Body of pancreas (tissue), 4 donors: ENCODE measurements at regions not wholly inside any gene's neighbourhood (a gene's known extent, or its start where the extent isn't known, plus 50 kb on each side); places are given as distances from the start of the nearest gene placed in this dataset.

Source experiments
- ATAC-seq: fragments of 150-250 bp; one replicate; pipeline ENCODE4 v1.9.1; 2016
- DNase-seq, 4 donors: peaks; one replicate each; pipeline ENCODE4 v3.0.0-alpha.2; 2019
- H3K27ac ChIP-seq, 4 donors: fragments of 200-600 bp; sonication (generic); 1 replicate in 3 of 4; 2 replicates in 1 of 4; pipeline versions ENCODE4 v1.5.1 to v1.6.1; 2016 to 2019; ENCODE audit warnings: mild to moderate bottlenecking in 1 of 4, mixed read lengths in 1 of 4, moderate library complexity in 1 of 4
- H3K27me3 ChIP-seq, 2 donors: fragments of 200-600 bp; sonication (generic); one replicate each; pipeline ENCODE4 v1.6.0; 2016; ENCODE audit warnings: mild to moderate bottlenecking in 1 of 2
- H3K36me3 ChIP-seq, 2 donors: fragments of 200-600 bp; sonication (generic); replicated peaks in 1 of 2; 2 replicates each; pipeline ENCODE4 v1.5.1; 2016; ENCODE audit warnings: low read depth in 2 of 2; ENCODE audit not compliant: insufficient read depth in 1 of 2
- H3K4me1 ChIP-seq: fragments of 200-600 bp; sonication (generic); one replicate; pipeline ENCODE4 v1.6.0; 2016
- H3K4me3 ChIP-seq, 2 donors: fragments of 200-600 bp; sonication (generic); 1 replicate in 1 of 2; 2 replicates in 1 of 2; pipeline ENCODE4 v1.5.1; 2016 to 2019
- H3K9me3 ChIP-seq, 3 donors: fragments of 200-600 bp; sonication (generic); 1 replicate in 2 of 3; 2 replicates in 1 of 3; pipeline ENCODE4 v1.5.1; 2016
- CTCF ChIP-seq, 7 experiments: fragments of 450-650 bp in 4 of 7; fragments of 200-600 bp in 3 of 7; sonication (generic) in 3 of 7; IDR thresholded peaks; one replicate each; pipeline ENCODE4 v1.5.1; 2016 to 2019; ENCODE audit warnings: antibody characterized with exemption in 7 of 7
- POLR2A ChIP-seq, 3 donors: fragments of 450-650 bp; IDR thresholded peaks; one replicate each; pipeline ENCODE4 v1.6.1; 2016; ENCODE audit warnings: antibody characterized with exemption in 3 of 3, mild to moderate bottlenecking in 2 of 3
- WGBS, 2 donors: methylation state at CpG; one replicate each; pipeline ENCODE4 v1.1.5; 2017; 5-methylcytosine and 5-hydroxymethylcytosine counted together
- intact Hi-C: fragments of 100-400 bp; cut with DNase I; formaldehyde crosslinking; loops from one replicate; pipeline ENCODE4 v1.15.1; 2023

GRCh38 chr4:26071688-26072087 is 157.7 kb downstream of the SMIM20 start:
- 68 to 83% methylated on average over 3 of the region's 3 CpGs for WGBS, 2 donors
- intact Hi-C loops = no loop called here
- TF ChIP-seq CTCF (IDR thresholded peaks at IDR 0.05) (no peak), POLR2A (IDR thresholded peaks at IDR 0.05) (no peak)

GRCh38 chr4:26073886-26074560 is 160.0 kb downstream of the SMIM20 start:
- Histone ChIP-seq H3K4me3 (no peak overlapping the region), H3K4me1 (peaks cover 13% of the 10 kb centered on the region), H3K36me3 (no peaks in the 10 kb centered on the region), H3K27me3 (no peaks in the 10 kb centered on the region), H3K9me3 (no peaks in the 10 kb centered on the region), H3K27ac (no peak overlapping the region)
- intact Hi-C loops = no loop called here
- ATAC-seq (no peak), DNase-seq (no peak)
- whole genome bisulfite sequencing, 2 donors = 90 to 91% methylated on average over 6 of the region's 6 CpGs
- no peak for TF ChIP-seq POLR2A (IDR thresholded peaks at IDR 0.05)
- no peak for TF ChIP-seq CTCF (IDR thresholded peaks at IDR 0.05)

More at GRCh38 chr4:26071688-26072087, 157.7 kb downstream of the SMIM20 start:
- Histone ChIP-seq H3K36me3 (no peaks in the 10 kb centered on the region), H3K27ac (no peak overlapping the region), H3K4me1 (no peaks in the 10 kb centered on the region), H3K4me3 (no peak overlapping the region), H3K27me3 (no peaks in the 10 kb centered on the region), H3K9me3 (no peaks in the 10 kb centered on the region)
- no peak for DNase-seq
- ATAC-seq = no peak

- H3K9me3 ChIP-seq = no peaks in the 10 kb centered on the region
- H3K27me3 ChIP-seq = no peaks in the 10 kb centered on the region
- no peak overlapping the region for H3K4me3 ChIP-seq
- WGBS, 2 donors = 71 to 85% methylated on average over 8 of the region's 8 CpGs
- peaks cover 13% of the 10 kb centered on the region for H3K4me1 ChIP-seq
- H3K36me3 ChIP-seq = no peaks in the 10 kb centered on the region
- peak overlapping the region in 1 of 4 donors; percentile 60 for H3K27ac ChIP-seq
- peak in 1 of 4 donors; percentile 63 for DNase-seq
- ATAC-seq = no peak
- intact Hi-C loops = no loop called here
- TF ChIP-seq CTCF (IDR thresholded peaks at IDR 0.05) (no peak), POLR2A (IDR thresholded peaks at IDR 0.05) (no peak)
Observed at GRCh38 chr4:26074712-26075430, 160.9 kb downstream of the SMIM20 start.

GRCh38 chr4:26075583-26075982 is 161.6 kb downstream of the SMIM20 start:
- no peak overlapping the region for H3K4me3 ChIP-seq
- WGBS, 2 donors = 54 to 65% methylated on average over 1 of the region's 1 CpG
- ATAC-seq (no peak), DNase-seq (no peak)
- intact Hi-C loops = no loop called here
- no peaks in the 10 kb centered on the region for H3K9me3 ChIP-seq
- peak overlapping the region in 1 of 4 donors; percentile 60 for H3K27ac ChIP-seq
- peaks cover 13% of the 10 kb centered on the region for H3K4me1 ChIP-seq
- no peaks in the 10 kb centered on the region for H3K36me3 ChIP-seq
- H3K27me3 ChIP-seq = no peaks in the 10 kb centered on the region
- TF ChIP-seq CTCF (IDR thresholded peaks at IDR 0.05) = no peak
- TF ChIP-seq POLR2A (IDR thresholded peaks at IDR 0.05) = no peak
